Thyroid gland (tissue), 4 donors: ENCODE measurements at regions not wholly inside any gene's neighbourhood (a gene's known extent, or its start where the extent isn't known, plus 50 kb on each side); places are given as distances from the start of the nearest gene placed in this dataset.

Source experiments
- DNase-seq, 2 donors: peaks; one replicate each; pipeline ENCODE4 v3.0.0-alpha.2; 2019
- H3K27ac ChIP-seq, 3 donors: fragments of 200-600 bp; sonication (generic); 1 replicate in 2 of 3; 2 replicates in 1 of 3; pipeline ENCODE4 v1.5.1; 2016 to 2019; ENCODE audit warnings: mild to moderate bottlenecking in 1 of 3, moderate library complexity in 1 of 3
- H3K27me3 ChIP-seq: fragments of 200-600 bp; sonication (generic); one replicate; pipeline ENCODE4 v1.5.1; 2019
- H3K36me3 ChIP-seq, 2 donors: fragments of 200-600 bp; sonication (generic); one replicate each; pipeline ENCODE4 v1.5.1; 2016 to 2019
- H3K4me1 ChIP-seq, 2 donors: fragments of 200-600 bp; sonication (generic); one replicate each; pipeline ENCODE4 v1.5.1; 2017 to 2019
- H3K4me3 ChIP-seq, 3 donors: fragments of 200-600 bp; sonication (generic); replicated peaks in 1 of 3; 1 replicate in 2 of 3; 2 replicates in 1 of 3; pipeline ENCODE4 v1.5.1; 2016; ENCODE audit warnings: mild to moderate bottlenecking in 1 of 3
- H3K9me3 ChIP-seq: fragments of 200-600 bp; sonication (generic); one replicate; pipeline ENCODE4 v1.5.1; 2017
- POLR2A ChIP-seq, 2 donors: fragments of 450-650 bp; IDR thresholded peaks; one replicate each; pipeline ENCODE4 v1.6.1; 2017; ENCODE audit warnings: antibody characterized with exemption in 2 of 2, mild to moderate bottlenecking in 2 of 2, moderate library complexity in 1 of 2
- WGBS, 2 donors: methylation state at CpG; one replicate each; pipeline ENCODE4 v1.1.5; 2017; 5-methylcytosine and 5-hydroxymethylcytosine counted together
- intact Hi-C: fragments of 100-400 bp; cut with DNase I; formaldehyde crosslinking; loops from one replicate; pipeline ENCODE4 v1.15.1; 2023
- TF ChIP-seq, protein P1 (sequence below), 6 experiments: fragments of 200-600 bp in 3 of 6; fragments of 450-650 bp in 3 of 6; sonication (generic) in 3 of 6; IDR thresholded peaks; one replicate each; pipeline ENCODE4 v1.5.1; 2016 to 2019; ENCODE audit warnings: antibody characterized with exemption in 6 of 6, mild to moderate bottlenecking in 2 of 6, inconsistent platforms in 1 of 6, moderate library complexity in 1 of 6

DNA sequence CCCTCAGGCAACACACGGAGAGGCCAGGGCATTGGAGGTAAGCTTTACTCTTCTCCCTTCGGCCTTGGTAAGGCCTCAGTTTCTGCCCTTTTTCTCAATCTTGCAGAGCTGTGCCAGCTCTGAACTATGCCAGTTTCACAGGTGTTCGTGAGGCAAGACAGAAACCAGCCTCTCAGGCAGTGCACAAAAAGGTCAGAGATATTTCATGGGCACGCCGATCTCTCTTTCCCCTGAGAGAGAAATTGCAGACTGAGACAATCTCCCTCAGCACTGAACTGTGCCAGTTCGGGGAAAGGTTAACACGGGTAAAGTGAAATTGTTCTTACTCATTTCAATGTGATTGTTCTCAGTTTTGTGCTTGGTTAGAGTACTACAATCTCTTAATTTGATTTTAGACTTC lies 88.5 kb downstream of the GMNC start:
- no peaks in the 10 kb centered on the region for H3K27me3 ChIP-seq
- intact Hi-C loops, result no loop called here
- WGBS, 2 donors, result 85 to 89% methylated on average over 7 of the region's 7 CpGs
- no peak for DNase-seq
- H3K4me3 ChIP-seq, result no peak overlapping the region
- no peaks in the 10 kb centered on the region for H3K4me1 ChIP-seq
- H3K9me3 ChIP-seq, result no peaks in the 10 kb centered on the region
- no peak overlapping the region for H3K27ac ChIP-seq
- no peak for TF ChIP-seq POLR2A (IDR thresholded peaks at IDR 0.05)
- TF ChIP-seq, protein P1, sequence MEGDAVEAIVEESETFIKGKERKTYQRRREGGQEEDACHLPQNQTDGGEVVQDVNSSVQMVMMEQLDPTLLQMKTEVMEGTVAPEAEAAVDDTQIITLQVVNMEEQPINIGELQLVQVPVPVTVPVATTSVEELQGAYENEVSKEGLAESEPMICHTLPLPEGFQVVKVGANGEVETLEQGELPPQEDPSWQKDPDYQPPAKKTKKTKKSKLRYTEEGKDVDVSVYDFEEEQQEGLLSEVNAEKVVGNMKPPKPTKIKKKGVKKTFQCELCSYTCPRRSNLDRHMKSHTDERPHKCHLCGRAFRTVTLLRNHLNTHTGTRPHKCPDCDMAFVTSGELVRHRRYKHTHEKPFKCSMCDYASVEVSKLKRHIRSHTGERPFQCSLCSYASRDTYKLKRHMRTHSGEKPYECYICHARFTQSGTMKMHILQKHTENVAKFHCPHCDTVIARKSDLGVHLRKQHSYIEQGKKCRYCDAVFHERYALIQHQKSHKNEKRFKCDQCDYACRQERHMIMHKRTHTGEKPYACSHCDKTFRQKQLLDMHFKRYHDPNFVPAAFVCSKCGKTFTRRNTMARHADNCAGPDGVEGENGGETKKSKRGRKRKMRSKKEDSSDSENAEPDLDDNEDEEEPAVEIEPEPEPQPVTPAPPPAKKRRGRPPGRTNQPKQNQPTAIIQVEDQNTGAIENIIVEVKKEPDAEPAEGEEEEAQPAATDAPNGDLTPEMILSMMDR (IDR thresholded peaks at IDR 0.05), result no peak
- no peaks in the 10 kb centered on the region for H3K36me3 ChIP-seq

GRCh38 chr3:190772831-190773230 lies 89.7 kb downstream of the GMNC start:
- H3K36me3 ChIP-seq, result no peaks in the 10 kb centered on the region
- WGBS, 2 donors, result 96 to 98% methylated on average over 2 of the region's 2 CpGs
- no peak for DNase-seq
- intact Hi-C loops, result no loop called here
- H3K4me1 ChIP-seq, result no peaks in the 10 kb centered on the region
- no peaks in the 10 kb centered on the region for H3K9me3 ChIP-seq
- no peak overlapping the region for H3K4me3 ChIP-seq
- TF ChIP-seq, protein P1 (IDR thresholded peaks at IDR 0.05), result no peak
- no peak for TF ChIP-seq POLR2A (IDR thresholded peaks at IDR 0.05)
- no peaks in the 10 kb centered on the region for H3K27me3 ChIP-seq
- H3K27ac ChIP-seq, result no peak overlapping the region

GRCh38 chr3:190768891-190769290 lies 93.6 kb downstream of the GMNC start:
- Histone ChIP-seq H3K27me3 (no peaks in the 10 kb centered on the region), H3K4me3 (no peak overlapping the region), H3K4me1 (no peaks in the 10 kb centered on the region), H3K9me3 (no peaks in the 10 kb centered on the region), H3K27ac (no peak overlapping the region), H3K36me3 (no peaks in the 10 kb centered on the region)
- 80 to 85% methylated on average over 3 of the region's 3 CpGs for WGBS, 2 donors
- intact Hi-C loops, result no loop called here
- no peak for TF ChIP-seq POLR2A (IDR thresholded peaks at IDR 0.05)
- TF ChIP-seq, protein P1 (IDR thresholded peaks at IDR 0.05), result no peak
- no peak for DNase-seq

- WGBS, 2 donors, result 89 to 98% methylated on average over 2 of the region's 2 CpGs
- H3K36me3 ChIP-seq, result no peaks in the 10 kb centered on the region
- H3K9me3 ChIP-seq, result no peaks in the 10 kb centered on the region
- no peak overlapping the region for H3K27ac ChIP-seq
- intact Hi-C loops, result no loop called here
- TF ChIP-seq, protein P1 (IDR thresholded peaks at IDR 0.05), result no peak
- TF ChIP-seq POLR2A (IDR thresholded peaks at IDR 0.05), result no peak
- no peak overlapping the region for H3K4me3 ChIP-seq
- H3K27me3 ChIP-seq, result no peaks in the 10 kb centered on the region
- no peaks in the 10 kb centered on the region for H3K4me1 ChIP-seq
- no peak for DNase-seq
These were observed 94.6 kb downstream of the GMNC start for GRCh38 chr3:190767851-190768250.

DNA sequence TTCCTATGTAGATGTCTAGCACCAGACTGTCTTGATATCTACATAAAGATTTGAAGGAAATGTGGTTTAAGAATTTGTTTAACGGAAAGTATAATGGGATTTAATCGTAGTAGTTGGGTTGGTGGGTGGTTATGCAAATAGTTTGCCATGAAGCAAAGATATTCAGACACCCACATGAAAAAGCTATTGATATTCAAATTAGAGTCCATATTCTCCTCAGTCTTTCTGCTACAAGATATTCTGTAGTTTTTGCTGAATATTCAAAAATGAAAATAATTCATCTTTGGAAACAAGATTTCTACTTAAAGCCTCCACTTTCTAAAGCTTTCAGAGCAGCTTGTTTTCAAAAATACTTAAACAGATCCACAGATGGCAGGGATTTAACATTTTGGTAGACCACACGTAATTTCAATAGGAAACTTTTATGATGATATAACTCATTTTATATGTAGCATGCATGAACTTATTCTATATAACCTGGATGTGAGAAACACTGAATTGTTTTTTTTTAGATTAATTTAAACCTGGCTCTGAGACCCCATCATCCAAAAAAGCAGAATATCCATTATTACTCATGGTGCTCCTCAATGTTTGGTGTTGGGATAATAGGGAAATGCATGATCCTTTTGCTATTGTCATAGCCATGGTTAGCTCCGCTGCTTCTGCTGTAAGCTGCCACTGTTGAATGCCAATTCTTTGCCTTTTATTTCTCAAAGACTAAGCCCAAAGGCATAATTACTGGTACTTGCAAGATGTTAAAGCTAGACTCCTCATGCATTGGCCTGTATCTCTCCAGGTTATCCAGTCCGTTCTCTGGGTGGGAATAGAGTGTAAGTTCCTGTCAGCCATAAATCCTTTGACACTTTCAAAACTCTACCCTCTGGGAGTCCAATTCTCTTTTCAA lies 98.0 kb downstream of the GMNC start:
- 91 to 93% methylated on average over 5 of the region's 5 CpGs for WGBS, 2 donors
- Histone ChIP-seq H3K27ac (no peak overlapping the region), H3K4me1 (no peaks in the 10 kb centered on the region), H3K4me3 (no peak overlapping the region), H3K27me3 (no peaks in the 10 kb centered on the region), H3K9me3 (no peaks in the 10 kb centered on the region), H3K36me3 (no peaks in the 10 kb centered on the region)
- TF ChIP-seq, protein P1 (IDR thresholded peaks at IDR 0.05), result no peak
- TF ChIP-seq POLR2A (IDR thresholded peaks at IDR 0.05), result no peak
- no peak for DNase-seq
- intact Hi-C loops, result no loop called here
